ENCODE measurements at regions not wholly inside any gene's neighbourhood (a gene's known extent, or its start where the extent isn't known, plus 50 kb on each side); places are given as distances from the start of the nearest gene placed in this dataset.
"Not testable (repeated sequence)": the region's sequence is repeated elsewhere in the genome, so short reads cannot be mapped to it uniquely, and the experiment has no call there.

DNA sequence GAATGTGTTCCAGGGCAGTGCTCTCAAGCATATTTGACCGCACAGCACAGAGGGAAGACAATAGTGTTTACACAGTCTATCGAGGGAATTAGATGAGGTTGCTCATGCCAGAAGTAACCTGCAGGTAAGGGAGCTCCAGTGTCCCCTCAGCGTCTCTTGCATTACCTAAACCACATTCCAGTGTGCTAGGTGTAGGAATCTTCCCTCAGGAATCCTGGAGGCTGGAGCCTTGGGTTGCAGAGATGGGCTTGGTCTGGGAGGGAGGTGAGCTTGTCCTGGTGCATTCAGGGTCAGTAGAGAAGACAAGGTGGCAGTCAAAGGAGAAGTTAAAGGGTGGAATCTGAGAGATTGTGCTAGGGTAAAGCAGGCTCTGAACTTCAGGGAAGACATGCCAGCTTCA, 56.3 kb downstream of the SOX14 start:
- no peak for DNase-seq

GRCh38 chr3:137835096-137835495, 71.0 kb downstream of the SOX14 start:
- DNase-seq, result no peak

- no peak for DNase-seq
These were observed 81.1 kb downstream of the SOX14 start for GRCh38 chr3:137845194-137845593.

GRCh38 chr3:137845666-137846065, 81.6 kb downstream of the SOX14 start:
- DNase-seq, result no peak

DNA sequence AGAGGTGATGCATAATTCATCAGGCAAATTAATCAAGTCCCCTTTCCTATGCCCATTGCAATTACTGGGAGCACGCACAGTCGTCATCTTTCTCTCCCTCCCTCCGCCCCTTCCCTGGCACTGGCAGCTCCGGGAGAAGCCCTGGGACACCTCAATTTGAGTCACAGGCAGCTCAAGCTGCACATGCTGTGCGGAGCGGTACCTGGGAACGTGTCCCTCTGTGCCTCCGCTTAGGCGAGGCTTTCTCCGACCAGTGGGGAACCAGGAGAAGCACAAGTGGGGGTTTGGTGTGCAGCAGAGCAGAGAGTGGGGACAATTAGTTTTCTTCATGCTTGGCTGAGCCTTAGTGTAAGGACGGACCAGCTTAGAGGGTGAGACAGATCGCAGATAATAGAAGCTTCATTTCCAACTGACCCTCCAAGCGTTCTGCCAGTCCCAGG, 88.3 kb downstream of the SOX14 start:
- DNase-seq, result no peak

- no peak for DNase-seq
These were observed 90.6 kb downstream of the SOX14 start for GRCh38 chr3:137854533-137855261.

DNA sequence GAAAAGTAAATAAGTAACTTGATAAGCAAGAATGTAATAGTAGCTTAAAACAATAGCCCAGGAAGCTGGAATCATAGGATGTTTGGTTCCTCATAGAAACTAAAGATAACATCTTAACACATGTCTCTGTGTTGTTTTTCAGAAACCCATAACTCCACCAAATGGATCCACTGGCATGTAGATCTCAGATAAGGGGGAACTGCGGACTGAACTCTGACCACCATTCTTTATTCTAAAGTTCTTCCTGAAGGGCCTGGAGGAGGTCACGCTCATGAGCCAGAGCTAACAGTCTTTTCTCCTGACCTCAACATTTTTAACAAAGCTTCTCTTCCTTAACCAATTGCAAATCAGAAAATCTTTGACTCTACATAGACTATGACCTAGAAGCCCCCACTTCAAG, 101.9 kb downstream of the SOX14 start:
- no peak for DNase-seq

DNA sequence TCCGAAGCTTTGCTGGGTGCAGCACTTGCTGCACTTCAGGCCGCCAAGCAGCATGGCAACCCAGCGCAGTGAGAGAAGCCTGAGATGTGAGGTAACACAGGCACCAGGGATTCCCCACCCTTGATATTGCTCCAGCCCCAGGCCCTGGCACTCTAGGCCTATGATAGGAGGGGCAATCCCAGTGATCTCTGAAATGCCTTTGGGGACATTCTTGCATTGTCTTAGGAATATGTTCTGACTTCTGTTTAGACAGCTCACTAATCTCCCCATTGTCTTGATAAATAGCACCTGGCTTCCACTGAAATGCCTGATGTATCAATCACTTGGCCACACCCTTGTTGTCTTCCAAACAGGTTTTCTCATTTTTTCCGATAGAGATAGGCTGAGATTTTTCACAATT, 102.8 kb downstream of the SOX14 start:
- DNase-seq, result no peak

GRCh38 chr3:137867611-137868010, 103.5 kb downstream of the SOX14 start:
- DNase-seq, result no peak

GRCh38 chr3:137869022-137869421, 104.9 kb downstream of the SOX14 start:
- DNase-seq, result no peak

- DNase-seq, result not testable (repeated sequence)
These were observed 108.5 kb downstream of the SOX14 start for GRCh38 chr3:137872589-137872988.

GRCh38 chr3:137896842-137897241, 113.1 kb upstream of the CLDN18 start:
- not testable (repeated sequence) for DNase-seq

GRCh38 chr3:137906985-137907649, 102.8 kb upstream of the CLDN18 start:
- no peak for DNase-seq

GRCh38 chr3:137924628-137925027, 85.3 kb upstream of the CLDN18 start:
- DNase-seq, result no peak

- no peak for DNase-seq
These were observed 84.9 kb upstream of the CLDN18 start for GRCh38 chr3:137925080-137925479.

GRCh38 chr3:137926991-137927390, 83.0 kb upstream of the CLDN18 start:
- DNase-seq, result no peak

- DNase-seq, result no peak
These were observed 79.0 kb upstream of the CLDN18 start for GRCh38 chr3:137930976-137931375.

GRCh38 chr3:137938876-137939275, 71.1 kb upstream of the CLDN18 start:
- no peak for DNase-seq

- no peak for DNase-seq
These were observed 65.4 kb upstream of the CLDN18 start for GRCh38 chr3:137944593-137944992.

GRCh38 chr3:137946356-137946973, 63.5 kb upstream of the CLDN18 start:
- peak; percentile 47 for DNase-seq

DNA sequence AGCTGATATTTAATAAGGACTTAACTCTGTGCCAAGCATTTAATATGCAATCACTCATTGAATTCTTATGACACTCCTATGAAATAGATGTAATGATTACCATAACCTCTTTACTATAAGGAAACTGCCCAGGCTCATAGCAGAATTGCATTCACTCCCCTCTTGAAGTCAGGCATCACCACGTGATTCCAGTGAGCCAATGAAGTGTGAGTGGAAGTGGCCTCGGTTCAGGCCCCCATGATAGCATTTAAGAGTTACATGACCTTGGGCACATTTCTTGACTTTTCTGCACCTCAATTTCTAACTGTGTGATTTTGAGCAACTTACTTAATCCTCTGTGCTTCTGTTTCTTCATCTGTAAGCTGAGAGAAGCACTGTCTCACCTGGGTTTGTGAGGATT, 62.8 kb upstream of the CLDN18 start:
- DNase-seq, result no peak

GRCh38 chr3:137948400-137949072, 61.4 kb upstream of the CLDN18 start:
- no peak for DNase-seq

GRCh38 chr3:137958636-137959035, 51.3 kb upstream of the CLDN18 start:
- no peak for DNase-seq

Data from activated CD8-positive, alpha-beta memory T cell treated with anti-CD3 and anti-CD28 coated beads, Interleukin-2, amount 50 U/mL, for 4 hours (primary cell).